ENCODE measurements at regions not wholly inside any gene's neighbourhood (a gene's known extent, or its start where the extent isn't known, plus 50 kb on each side); places are given as distances from the start of the nearest gene placed in this dataset.

DNA sequence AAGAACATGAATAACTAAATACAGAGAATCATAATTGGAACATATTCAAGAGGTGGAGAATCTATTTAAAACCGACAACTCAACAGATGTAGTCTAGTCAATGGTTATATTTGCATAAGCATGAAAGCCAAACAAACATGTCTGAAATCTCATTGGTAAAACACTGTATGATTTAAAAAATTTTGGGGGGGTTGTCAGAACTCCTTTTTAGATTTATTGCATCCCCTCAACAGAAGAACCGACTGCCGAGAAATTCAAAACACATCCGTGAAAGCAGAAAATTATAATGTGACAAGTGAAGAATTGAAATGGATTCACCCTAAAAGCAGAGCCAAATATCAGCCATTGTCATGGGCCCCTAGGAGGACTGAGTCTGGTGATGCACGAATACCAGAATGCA is 633.4 kb upstream of the KCNMB2 start:
- no peaks in the 10 kb centered on the region for H3K79me2 ChIP-seq (ENCODE audit: control insufficient read depth in 1 of 2, insufficient read depth in 2 of 2, low read length in 2 of 2)
- TF ChIP-seq, protein P1, sequence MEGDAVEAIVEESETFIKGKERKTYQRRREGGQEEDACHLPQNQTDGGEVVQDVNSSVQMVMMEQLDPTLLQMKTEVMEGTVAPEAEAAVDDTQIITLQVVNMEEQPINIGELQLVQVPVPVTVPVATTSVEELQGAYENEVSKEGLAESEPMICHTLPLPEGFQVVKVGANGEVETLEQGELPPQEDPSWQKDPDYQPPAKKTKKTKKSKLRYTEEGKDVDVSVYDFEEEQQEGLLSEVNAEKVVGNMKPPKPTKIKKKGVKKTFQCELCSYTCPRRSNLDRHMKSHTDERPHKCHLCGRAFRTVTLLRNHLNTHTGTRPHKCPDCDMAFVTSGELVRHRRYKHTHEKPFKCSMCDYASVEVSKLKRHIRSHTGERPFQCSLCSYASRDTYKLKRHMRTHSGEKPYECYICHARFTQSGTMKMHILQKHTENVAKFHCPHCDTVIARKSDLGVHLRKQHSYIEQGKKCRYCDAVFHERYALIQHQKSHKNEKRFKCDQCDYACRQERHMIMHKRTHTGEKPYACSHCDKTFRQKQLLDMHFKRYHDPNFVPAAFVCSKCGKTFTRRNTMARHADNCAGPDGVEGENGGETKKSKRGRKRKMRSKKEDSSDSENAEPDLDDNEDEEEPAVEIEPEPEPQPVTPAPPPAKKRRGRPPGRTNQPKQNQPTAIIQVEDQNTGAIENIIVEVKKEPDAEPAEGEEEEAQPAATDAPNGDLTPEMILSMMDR (IDR thresholded peaks at IDR 0.05; ENCODE audit: control extremely low read depth in 1 of 3, insufficient read depth in 1 of 3, low read depth in 1 of 3, low read length in 3 of 3) = no peak
- TF ChIP-seq, protein P2, sequence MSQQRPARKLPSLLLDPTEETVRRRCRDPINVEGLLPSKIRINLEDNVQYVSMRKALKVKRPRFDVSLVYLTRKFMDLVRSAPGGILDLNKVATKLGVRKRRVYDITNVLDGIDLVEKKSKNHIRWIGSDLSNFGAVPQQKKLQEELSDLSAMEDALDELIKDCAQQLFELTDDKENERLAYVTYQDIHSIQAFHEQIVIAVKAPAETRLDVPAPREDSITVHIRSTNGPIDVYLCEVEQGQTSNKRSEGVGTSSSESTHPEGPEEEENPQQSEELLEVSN (IDR thresholded peaks at IDR 0.05) = no peak
- no peak for TF ChIP-seq RNF2 (IDR thresholded peaks at IDR 0.05; ENCODE audit: borderline replicate concordance, low read depth, low read length, missing control alignments, poor library complexity, severe bottlenecking)

More for the DNA sequence above, 633.4 kb upstream of the KCNMB2 start:
- FAIRE-seq (no peak), DNase-seq (ENCODE audit: low read depth in 1 of 2, low spot score in 2 of 2) (no peak)
- H3K18ac ChIP-seq (ENCODE audit: extremely low read depth, low read length) = no peak overlapping the region
- H4K20me1 ChIP-seq (replicated peaks in 1 of 2; ENCODE audit: control insufficient read depth in 1 of 2, insufficient read depth in 2 of 2, low read length in 2 of 2) = no peaks in the 10 kb centered on the region
- no peak overlapping the region for H3K14ac ChIP-seq (ENCODE audit: insufficient read length)
- H2AK5ac ChIP-seq (ENCODE audit: low read depth, low read length) = no peak overlapping the region
- H3K56ac ChIP-seq (replicated peaks; ENCODE audit: insufficient read length, low read depth, low read length) = no peak overlapping the region
- H3K79me1 ChIP-seq (ENCODE audit: low read depth, low read length) = no peaks in the 10 kb centered on the region
- no peaks in the 10 kb centered on the region for H3K27me3 ChIP-seq (replicated peaks in 1 of 4; ENCODE audit: control insufficient read depth in 3 of 4, extremely low read depth in 1 of 4, insufficient read depth in 3 of 4, low read length in 3 of 4)
- no peak overlapping the region for H4K8ac ChIP-seq (ENCODE audit: extremely low read depth, insufficient read depth, low read length)
- no peak overlapping the region for H3K4me3 ChIP-seq (ENCODE audit: extremely low read depth in 1 of 4, insufficient read depth in 2 of 4, low read depth in 3 of 4, low read length in 4 of 4)
- H3K9ac ChIP-seq (replicated peaks in 1 of 4; ENCODE audit: extremely low read depth in 1 of 4, low read depth in 3 of 4, low read length in 3 of 4) = no peak overlapping the region
- WGBS, 2 experiments (ENCODE audit: extremely low coverage in 1 of 2, insufficient coverage in 1 of 2, insufficient read length in 1 of 2, insufficient replicate concordance in 2 of 2, low coverage in 1 of 2, low lambda C conversion rate in 2 of 2, missing lambda C conversion rate in 1 of 2) = 92% methylated on average over 5 of the region's 5 CpGs; no CpG with 5 or more reads in 1 of the 2 experiments
- ChIA-PET POLR2A (ENCODE audit: partially characterized antibody) (no interaction called here), CTCF (ENCODE audit: partially characterized antibody) (no interaction called here)
- peaks cover 0 to 3% (median 0%) of the 10 kb centered on the region in 4 experiments; a peak in 1 of 7 replicates for H3K4me1 ChIP-seq (replicated peaks in 1 of 4; ENCODE audit: control insufficient read depth in 3 of 4, insufficient read depth in 4 of 4, low read length in 3 of 4)
- no peak overlapping the region for H2BK20ac ChIP-seq (ENCODE audit: low read length)
- no peak overlapping the region for H2BK5ac ChIP-seq (ENCODE audit: low read depth, low read length)
- H3K9me3 ChIP-seq (ENCODE audit: insufficient read depth in 2 of 2, low read depth in 1 of 2, low read length in 1 of 2) = peaks cover 0 to 3% of the 10 kb centered on the region in 2 experiments; a peak in 1 of 4 replicates
- H3K23me2 ChIP-seq (ENCODE audit: low read depth, low read length) = no peaks in the 10 kb centered on the region
- H2BK12ac ChIP-seq (ENCODE audit: low read depth, low read length) = no peak overlapping the region
- H4K91ac ChIP-seq (replicated peaks; ENCODE audit: insufficient read length, low read length) = no peak overlapping the region
- H3K23ac ChIP-seq (ENCODE audit: insufficient read length) = no peak overlapping the region
- H4K5ac ChIP-seq (ENCODE audit: insufficient read length, low read depth, low read length) = no peak overlapping the region
- no peak overlapping the region for H3K27ac ChIP-seq (ENCODE audit: low read depth, low read length)
- no peak overlapping the region for H2BK15ac ChIP-seq (ENCODE audit: low read length)
- no peak overlapping the region for H2AFZ ChIP-seq (ENCODE audit: low read length)
- no peak overlapping the region for H2BK120ac ChIP-seq (replicated peaks; ENCODE audit: low read depth, low read length)
- no peak overlapping the region for H3K4ac ChIP-seq (replicated peaks; ENCODE audit: insufficient read length, low read depth, low read length)
- H3K36me3 ChIP-seq (ENCODE audit: control insufficient read depth in 2 of 4, insufficient read depth in 4 of 4, low read length in 3 of 4) = no peaks in the 10 kb centered on the region
- no peak overlapping the region for H3K4me2 ChIP-seq (ENCODE audit: insufficient read depth in 1 of 2, low read depth in 2 of 2, low read length in 2 of 2)
